ENCODE measurements at regions not wholly inside any gene's neighbourhood (a gene's known extent, or its start where the extent isn't known, plus 50 kb on each side); places are given as distances from the start of the nearest gene placed in this dataset.

- no peak for DNase-seq
These were observed 318.3 kb downstream of the EIPR1 start for GRCh38 chr2:3059141-3059925.

GRCh38 chr2:3054066-3054465 is 323.6 kb downstream of the EIPR1 start:
- DNase-seq, result no peak

- no peak for DNase-seq
These were observed 326.4 kb downstream of the EIPR1 start for GRCh38 chr2:3051266-3051665.

GRCh38 chr2:3046170-3046865 is 331.3 kb downstream of the EIPR1 start:
- no peak for DNase-seq

GRCh38 chr2:3045318-3045921 is 332.2 kb downstream of the EIPR1 start:
- no peak for DNase-seq

GRCh38 chr2:3044587-3045317 is 332.9 kb downstream of the EIPR1 start:
- no peak for DNase-seq

GRCh38 chr2:3043726-3044125 is 333.9 kb downstream of the EIPR1 start:
- no peak for DNase-seq

- DNase-seq, result no peak
These were observed 334.7 kb downstream of the EIPR1 start for GRCh38 chr2:3042601-3043585.

- no peak for DNase-seq
These were observed 335.6 kb downstream of the EIPR1 start for GRCh38 chr2:3041841-3042600.

- DNase-seq, result no peak
These were observed 336.4 kb downstream of the EIPR1 start for GRCh38 chr2:3041246-3041645.

- DNase-seq, result no peak
These were observed 337.0 kb downstream of the EIPR1 start for GRCh38 chr2:3040496-3041140.

GRCh38 chr2:3040066-3040428 is 337.6 kb downstream of the EIPR1 start:
- DNase-seq, result no peak

GRCh38 chr2:3039188-3040065 is 338.2 kb downstream of the EIPR1 start:
- DNase-seq, result no peak

- no peak for DNase-seq
These were observed 339.0 kb downstream of the EIPR1 start for GRCh38 chr2:3038636-3039035.

- DNase-seq, result no peak
These were observed 340.1 kb downstream of the EIPR1 start for GRCh38 chr2:3037196-3038194.

- no peak for DNase-seq
These were observed 341.0 kb downstream of the EIPR1 start for GRCh38 chr2:3036432-3037125.

- no peak for DNase-seq
These were observed 342.1 kb downstream of the EIPR1 start for GRCh38 chr2:3035385-3036050.

Measured in AML-193 (cell line).